Hepatocyte (in vitro differentiated cells): ENCODE measurements at regions not wholly inside any gene's neighbourhood (a gene's known extent, or its start where the extent isn't known, plus 50 kb on each side); places are given as distances from the start of the nearest gene placed in this dataset.

Source experiments
- EZH2phosphoT487 ChIP-seq: fragments of 200-600 bp; sonication (generic); IDR thresholded peaks from one replicate; pipeline ENCODE4 v1.6.1; 2018; ENCODE audit warnings: antibody characterized with exemption, mild to moderate bottlenecking, low read depth, moderate library complexity; ENCODE audit not compliant: unreplicated experiment, severe bottlenecking
- TF ChIP-seq, protein P1 (sequence below): fragments of 200-600 bp; sonication (generic); IDR thresholded peaks from 2 replicates; pipeline ENCODE4 v1.5.1; 2016; ENCODE audit warnings: antibody characterized with exemption, mild to moderate bottlenecking; ENCODE audit not compliant: poor library complexity

DNA sequence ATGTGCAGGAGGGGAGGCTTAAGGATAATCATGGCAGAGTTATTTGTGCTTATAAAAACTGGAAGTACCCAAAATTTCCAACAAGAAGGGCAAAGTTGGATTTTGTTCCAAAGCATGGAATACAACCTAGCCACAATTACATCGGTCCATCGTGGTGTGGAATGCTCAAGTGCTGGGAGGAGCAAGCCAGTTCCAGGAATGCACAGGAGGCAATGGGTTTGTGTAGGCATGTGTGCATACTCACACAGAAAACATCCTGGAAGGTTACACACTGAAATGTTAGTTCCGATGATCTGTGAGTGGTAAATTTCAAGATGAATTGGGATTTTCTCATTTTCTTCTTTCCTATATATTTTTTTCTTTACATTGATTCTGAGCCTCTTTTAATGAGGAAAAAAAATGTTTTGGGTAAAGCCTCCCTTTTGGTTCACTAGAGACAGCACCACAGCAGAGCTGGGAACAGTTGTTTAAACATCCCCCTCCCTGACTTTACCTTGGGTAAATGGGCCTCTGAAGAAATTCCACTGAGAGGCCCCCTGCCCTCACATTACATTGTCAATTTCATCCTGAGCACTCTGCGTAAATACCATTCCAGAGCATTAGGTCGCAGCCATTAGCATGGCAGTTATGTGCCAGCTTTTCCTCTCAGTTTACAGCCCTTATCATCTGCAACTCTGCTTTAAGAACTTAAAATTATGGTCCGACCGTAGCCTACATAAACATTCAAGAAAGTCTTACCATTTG is 122.0 kb downstream of the UQCRFS1 start:
- TF ChIP-seq, protein P1, sequence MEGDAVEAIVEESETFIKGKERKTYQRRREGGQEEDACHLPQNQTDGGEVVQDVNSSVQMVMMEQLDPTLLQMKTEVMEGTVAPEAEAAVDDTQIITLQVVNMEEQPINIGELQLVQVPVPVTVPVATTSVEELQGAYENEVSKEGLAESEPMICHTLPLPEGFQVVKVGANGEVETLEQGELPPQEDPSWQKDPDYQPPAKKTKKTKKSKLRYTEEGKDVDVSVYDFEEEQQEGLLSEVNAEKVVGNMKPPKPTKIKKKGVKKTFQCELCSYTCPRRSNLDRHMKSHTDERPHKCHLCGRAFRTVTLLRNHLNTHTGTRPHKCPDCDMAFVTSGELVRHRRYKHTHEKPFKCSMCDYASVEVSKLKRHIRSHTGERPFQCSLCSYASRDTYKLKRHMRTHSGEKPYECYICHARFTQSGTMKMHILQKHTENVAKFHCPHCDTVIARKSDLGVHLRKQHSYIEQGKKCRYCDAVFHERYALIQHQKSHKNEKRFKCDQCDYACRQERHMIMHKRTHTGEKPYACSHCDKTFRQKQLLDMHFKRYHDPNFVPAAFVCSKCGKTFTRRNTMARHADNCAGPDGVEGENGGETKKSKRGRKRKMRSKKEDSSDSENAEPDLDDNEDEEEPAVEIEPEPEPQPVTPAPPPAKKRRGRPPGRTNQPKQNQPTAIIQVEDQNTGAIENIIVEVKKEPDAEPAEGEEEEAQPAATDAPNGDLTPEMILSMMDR, result no peak
- no peak for TF ChIP-seq EZH2phosphoT487
